B cell (primary cell): ENCODE measurements at regions not wholly inside any gene's neighbourhood (a gene's known extent, or its start where the extent isn't known, plus 50 kb on each side); places are given as distances from the start of the nearest gene placed in this dataset.

ENCODE experiments used
- EZH2 ChIP-seq: IDR thresholded peaks from 2 replicates; pipeline ENCODE4 v1.6.1; 2012; ENCODE audit warnings: borderline replicate concordance, low read depth, mild to moderate bottlenecking, moderate library complexity, low read length; ENCODE audit not compliant: insufficient read depth, poor library complexity, severe bottlenecking
- TF ChIP-seq, protein P1 (sequence below): fragments of 200-600 bp; IDR thresholded peaks from one replicate; pipeline ENCODE4 v1.8.0; 2022; ENCODE audit warnings: antibody characterized with exemption, mild to moderate bottlenecking

DNA sequence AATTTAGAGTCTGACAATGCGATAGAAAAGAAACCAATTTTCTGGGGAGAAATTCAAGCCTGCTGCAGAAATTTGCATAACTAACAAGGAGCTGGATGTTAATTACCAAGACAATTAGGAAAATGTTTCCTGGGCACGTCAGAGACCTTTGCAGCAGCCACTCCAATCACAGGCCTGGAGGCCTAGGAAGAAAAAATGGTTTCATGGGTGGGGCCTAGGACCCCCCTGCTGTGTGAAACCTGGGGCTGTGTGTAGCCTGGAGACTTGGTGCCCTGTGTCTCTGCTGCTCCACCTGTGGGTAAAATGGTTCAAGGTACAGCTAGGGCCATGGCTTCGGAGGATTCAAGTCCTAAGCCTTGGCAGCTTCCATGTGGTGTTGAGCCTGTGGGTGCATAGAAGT is 837.9 kb downstream of the OTOL1 start:
- TF ChIP-seq, protein P1, sequence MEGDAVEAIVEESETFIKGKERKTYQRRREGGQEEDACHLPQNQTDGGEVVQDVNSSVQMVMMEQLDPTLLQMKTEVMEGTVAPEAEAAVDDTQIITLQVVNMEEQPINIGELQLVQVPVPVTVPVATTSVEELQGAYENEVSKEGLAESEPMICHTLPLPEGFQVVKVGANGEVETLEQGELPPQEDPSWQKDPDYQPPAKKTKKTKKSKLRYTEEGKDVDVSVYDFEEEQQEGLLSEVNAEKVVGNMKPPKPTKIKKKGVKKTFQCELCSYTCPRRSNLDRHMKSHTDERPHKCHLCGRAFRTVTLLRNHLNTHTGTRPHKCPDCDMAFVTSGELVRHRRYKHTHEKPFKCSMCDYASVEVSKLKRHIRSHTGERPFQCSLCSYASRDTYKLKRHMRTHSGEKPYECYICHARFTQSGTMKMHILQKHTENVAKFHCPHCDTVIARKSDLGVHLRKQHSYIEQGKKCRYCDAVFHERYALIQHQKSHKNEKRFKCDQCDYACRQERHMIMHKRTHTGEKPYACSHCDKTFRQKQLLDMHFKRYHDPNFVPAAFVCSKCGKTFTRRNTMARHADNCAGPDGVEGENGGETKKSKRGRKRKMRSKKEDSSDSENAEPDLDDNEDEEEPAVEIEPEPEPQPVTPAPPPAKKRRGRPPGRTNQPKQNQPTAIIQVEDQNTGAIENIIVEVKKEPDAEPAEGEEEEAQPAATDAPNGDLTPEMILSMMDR: no peak
- no peak for TF ChIP-seq EZH2
